Activated T-cell treated with anti-CD3 and anti-CD28 coated beads, Interleukin-2, amount 50 U/mL, for 4 hours (primary cell): ENCODE measurements at regions not wholly inside any gene's neighbourhood (a gene's known extent, or its start where the extent isn't known, plus 50 kb on each side); places are given as distances from the start of the nearest gene placed in this dataset.

ENCODE experiments used
- ATAC-seq, 2 donors: fragments of 200-7000 bp; cut with Tn5 transposase; one replicate each; pipeline ENCODE4 v1.10.0; 2021
- DNase-seq: peaks from one replicate; pipeline ENCODE4 v3.0.0-alpha.2; 2020
- H3K27me3 Mint-ChIP-seq: one replicate; pipeline ENCODE4 v1.8.0; 2021; ENCODE audit warnings: low read depth, mixed read lengths
- H3K36me3 Mint-ChIP-seq: one replicate; pipeline ENCODE4 v1.8.0; 2022; ENCODE audit warnings: mixed read lengths; ENCODE audit not compliant: insufficient read depth
- H3K4me1 Mint-ChIP-seq: one replicate; pipeline ENCODE4 v1.8.0; 2021; ENCODE audit warnings: low read depth, mixed read lengths
- H3K4me3 Mint-ChIP-seq: one replicate; pipeline ENCODE4 v1.8.0; 2021; ENCODE audit warnings: mild to moderate bottlenecking, moderate library complexity, mixed read lengths
- H3K9me3 Mint-ChIP-seq: one replicate; pipeline ENCODE4 v1.8.0; 2021; ENCODE audit warnings: mixed read lengths

DNA sequence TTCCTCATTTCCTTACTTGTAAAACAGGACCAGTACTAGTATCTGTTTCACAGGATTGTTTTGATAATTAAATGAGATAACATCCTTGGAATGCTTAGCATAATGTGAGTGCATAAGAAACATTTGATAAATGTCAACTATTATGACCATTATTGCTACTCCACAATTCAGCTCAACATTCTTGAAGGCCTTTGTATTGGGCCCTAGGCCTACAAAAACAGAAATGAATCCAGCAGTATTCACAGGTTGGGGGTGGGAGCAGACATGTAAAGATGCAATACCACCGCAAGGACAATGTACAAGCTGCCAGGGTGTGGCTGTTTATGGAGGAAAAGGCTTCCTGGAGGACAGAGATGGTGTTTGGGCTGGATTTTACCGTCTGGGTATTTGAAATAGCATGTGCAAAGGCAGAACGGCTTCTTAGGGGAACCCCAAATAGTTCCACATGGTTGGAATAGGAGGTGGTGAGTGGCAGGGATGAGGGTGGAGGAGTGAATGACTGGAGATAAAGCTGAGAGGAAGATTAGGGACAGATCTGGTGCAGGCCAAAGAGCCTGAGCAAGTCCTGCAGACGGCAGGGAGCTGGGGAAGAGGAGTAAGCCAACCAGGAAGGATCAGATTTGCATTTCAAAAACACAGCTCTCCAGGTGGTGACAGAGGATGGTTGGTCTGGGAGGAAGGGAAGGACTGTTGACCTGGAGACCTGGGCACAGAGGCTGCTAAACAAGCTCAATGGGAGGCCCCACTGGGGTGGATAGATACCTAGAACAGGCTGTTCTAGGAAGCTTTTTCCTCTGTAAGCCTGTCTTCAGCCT is 57.0 kb upstream of the EPB41L1 start:
- Mint-ChIP-seq H3K4me1 (peaks cover 12% of the 10 kb centered on the region), H3K9me3 (no peaks in the 10 kb centered on the region), H3K27me3 (peaks cover 17% of the 10 kb centered on the region), H3K36me3 (no peaks in the 10 kb centered on the region), H3K4me3 (no peak overlapping the region)
- ATAC-seq (no peak), DNase-seq (no peak)

DNA sequence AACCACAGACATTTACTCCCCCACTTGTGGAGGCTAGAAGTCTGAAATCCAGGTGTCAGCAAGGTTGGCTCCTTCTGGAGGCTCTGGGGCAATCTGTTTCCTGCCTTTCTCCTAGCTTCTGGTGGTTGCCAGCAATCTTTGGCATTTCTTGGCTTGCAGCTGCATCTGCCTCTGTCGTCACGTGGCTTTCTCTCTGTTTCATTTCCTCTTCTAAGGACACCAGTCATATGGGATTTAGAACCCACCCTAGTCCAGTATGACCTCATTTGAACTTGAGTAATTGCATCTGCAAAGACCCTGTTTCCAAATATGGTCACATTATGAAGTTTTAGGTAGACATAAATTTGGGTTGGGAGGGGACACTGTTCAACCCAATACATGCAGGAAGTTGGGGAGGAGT is 56.2 kb upstream of the EPB41L1 start:
- DNase-seq = no peak
- no peak overlapping the region for H3K4me3 Mint-ChIP-seq

DNA sequence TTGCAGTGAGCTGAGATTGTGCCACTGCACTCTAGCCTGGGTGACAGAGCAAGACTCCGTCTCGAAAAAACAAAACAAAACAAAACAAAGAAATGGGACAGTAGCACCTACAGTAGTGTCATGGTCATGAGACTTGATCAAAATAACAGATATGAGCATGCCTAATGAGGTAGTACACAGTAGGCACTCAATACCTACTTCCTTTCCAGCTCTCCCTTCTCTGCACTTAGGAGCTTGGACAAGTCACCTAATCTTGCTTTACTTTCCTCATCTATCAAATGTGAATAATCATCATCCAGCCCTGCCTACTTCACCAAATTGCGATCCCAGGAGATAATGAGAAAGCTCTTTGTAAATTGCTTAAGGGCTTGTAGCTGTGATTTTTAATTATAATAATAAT is 55.4 kb upstream of the EPB41L1 start:
- no peak for ATAC-seq
- no peak for DNase-seq

More for the DNA sequence above, 56.2 kb upstream of the EPB41L1 start:
- peaks cover 7% of the 10 kb centered on the region for H3K4me1 Mint-ChIP-seq
- ATAC-seq = no peak
- H3K36me3 Mint-ChIP-seq = no peaks in the 10 kb centered on the region
- no peaks in the 10 kb centered on the region for H3K9me3 Mint-ChIP-seq
- peaks cover 11% of the 10 kb centered on the region for H3K27me3 Mint-ChIP-seq

DNA sequence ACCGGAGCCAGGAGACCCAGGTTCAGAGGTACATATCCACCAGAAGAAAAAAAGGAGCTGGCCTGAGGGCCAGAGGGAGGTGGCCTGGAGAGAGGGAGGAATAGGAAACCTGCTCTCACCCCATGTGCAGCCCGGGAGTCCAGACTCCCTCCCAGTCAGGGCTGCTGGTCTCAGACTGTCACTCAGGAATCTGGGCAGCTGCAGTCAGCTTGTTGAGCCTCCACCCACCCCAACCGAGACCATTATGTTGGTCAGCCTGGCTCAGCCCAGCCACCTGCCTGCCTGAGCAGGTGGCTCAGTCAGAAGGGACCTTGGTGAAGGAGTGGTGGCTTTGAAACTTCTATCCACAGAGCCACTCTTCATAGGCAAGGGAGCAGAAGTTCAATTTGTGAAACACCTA is 53.3 kb upstream of the EPB41L1 start:
- ATAC-seq (no peak), DNase-seq (no peak)
- H3K9me3 Mint-ChIP-seq = no peaks in the 10 kb centered on the region
- H3K4me3 Mint-ChIP-seq = no peak overlapping the region
- no peaks in the 10 kb centered on the region for H3K36me3 Mint-ChIP-seq
- H3K4me1 Mint-ChIP-seq = peaks cover 3% of the 10 kb centered on the region
- no peaks in the 10 kb centered on the region for H3K27me3 Mint-ChIP-seq

More for the DNA sequence above, 55.4 kb upstream of the EPB41L1 start:
- no peaks in the 10 kb centered on the region for H3K9me3 Mint-ChIP-seq
- no peaks in the 10 kb centered on the region for H3K36me3 Mint-ChIP-seq
- H3K4me1 Mint-ChIP-seq = peaks cover 4% of the 10 kb centered on the region
- no peak overlapping the region for H3K4me3 Mint-ChIP-seq
- H3K27me3 Mint-ChIP-seq = peaks cover 7% of the 10 kb centered on the region

DNA sequence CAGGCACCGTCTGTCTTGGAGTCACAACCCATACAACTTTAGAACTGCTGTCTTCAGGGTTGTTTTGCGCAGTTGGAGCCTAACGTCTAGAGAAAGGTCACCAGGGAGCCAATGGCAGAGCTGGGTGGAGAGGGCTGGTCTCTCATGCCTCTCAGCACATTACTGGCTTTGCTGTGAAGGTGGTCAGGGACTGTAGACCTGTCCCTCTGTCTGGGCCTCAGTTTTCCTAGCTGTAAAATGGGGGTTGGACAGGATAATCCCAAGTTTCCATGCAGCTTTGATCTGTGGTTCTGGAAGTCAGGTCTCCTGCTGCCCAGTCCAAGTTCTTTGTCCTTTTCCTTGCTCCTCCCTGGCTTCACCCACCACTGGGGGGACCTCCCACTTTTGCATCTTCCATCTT is 52.2 kb upstream of the EPB41L1 start:
- H3K9me3 Mint-ChIP-seq = no peaks in the 10 kb centered on the region

DNA sequence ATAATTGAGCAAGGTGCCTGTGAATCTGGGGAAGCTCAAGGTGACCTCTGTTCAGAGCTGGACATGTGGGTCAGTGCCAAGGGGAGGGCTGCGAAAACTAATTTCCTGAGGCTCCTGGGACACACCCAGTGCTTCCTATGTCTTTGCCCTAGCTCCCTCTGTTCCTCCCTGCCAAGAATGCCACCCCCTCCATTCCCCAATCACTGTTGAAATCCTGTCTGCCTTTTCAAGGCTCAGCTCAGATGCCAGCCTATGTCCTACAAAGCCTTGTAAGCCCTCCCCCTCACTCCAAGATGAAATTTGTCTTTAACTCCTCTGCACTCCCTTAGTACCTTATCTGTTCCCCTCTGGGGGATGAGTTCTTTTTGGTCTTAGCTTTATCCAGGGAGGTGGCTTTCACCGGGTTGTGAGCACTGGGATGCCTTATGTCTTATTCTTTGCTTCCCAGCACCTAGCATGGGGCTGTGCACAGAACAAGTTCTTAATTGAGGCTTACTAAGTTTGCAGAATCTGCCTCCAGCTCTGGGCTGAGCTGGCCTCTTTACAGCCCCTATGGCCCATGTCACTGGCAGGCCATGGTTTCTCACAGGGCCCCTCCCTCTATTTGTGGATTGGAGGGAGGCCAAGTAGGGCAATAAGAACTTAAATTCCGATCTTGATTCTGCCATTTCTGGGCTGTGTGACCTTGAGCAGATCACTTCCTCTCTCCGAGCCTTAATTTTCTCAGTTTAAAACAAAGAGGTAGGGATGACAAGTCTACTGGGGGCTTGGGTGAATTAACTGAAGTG is 51.5 kb upstream of the EPB41L1 start:
- no peak for DNase-seq
- ATAC-seq = no peak

More for the DNA sequence above, 52.2 kb upstream of the EPB41L1 start:
- H3K36me3 Mint-ChIP-seq = no peaks in the 10 kb centered on the region
- ATAC-seq (no peak), DNase-seq (no peak)
- peaks cover 3% of the 10 kb centered on the region for H3K4me1 Mint-ChIP-seq
- no peaks in the 10 kb centered on the region for H3K27me3 Mint-ChIP-seq
- no peak overlapping the region for H3K4me3 Mint-ChIP-seq

DNA sequence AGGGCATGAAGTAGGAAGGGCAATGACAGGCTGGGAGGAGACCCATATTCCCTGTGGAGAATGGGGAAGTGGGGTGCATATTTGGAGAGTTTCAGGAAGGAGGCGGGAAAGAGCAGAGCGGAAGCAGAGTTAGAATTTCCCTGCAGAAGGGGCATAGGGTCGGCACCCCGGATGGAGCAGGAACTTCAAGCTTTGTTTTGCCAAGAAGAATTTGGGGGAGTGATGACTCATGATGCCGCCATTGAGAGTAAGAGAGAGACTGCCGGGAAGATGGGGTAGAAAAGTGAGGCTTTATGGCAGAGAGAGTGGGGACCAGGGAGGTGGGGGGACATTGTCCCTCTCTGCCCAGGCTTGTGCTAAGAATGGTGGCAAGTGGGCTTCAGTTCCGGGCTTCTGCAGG is 50.3 kb upstream of the EPB41L1 start:
- Mint-ChIP-seq H3K4me1 (no peaks in the 10 kb centered on the region), H3K9me3 (no peaks in the 10 kb centered on the region), H3K27me3 (no peaks in the 10 kb centered on the region), H3K36me3 (no peaks in the 10 kb centered on the region), H3K4me3 (no peak overlapping the region)
- DNase-seq (no peak), ATAC-seq (no peak)

More for the DNA sequence above, 51.5 kb upstream of the EPB41L1 start:
- peaks cover 3% of the 10 kb centered on the region for H3K4me1 Mint-ChIP-seq
- no peak overlapping the region for H3K4me3 Mint-ChIP-seq
- no peaks in the 10 kb centered on the region for H3K36me3 Mint-ChIP-seq
- H3K9me3 Mint-ChIP-seq = no peaks in the 10 kb centered on the region
- no peaks in the 10 kb centered on the region for H3K27me3 Mint-ChIP-seq
